Aorta (tissue), 5 donors: ENCODE measurements at regions not wholly inside any gene's neighbourhood (a gene's known extent, or its start where the extent isn't known, plus 50 kb on each side); places are given as distances from the start of the nearest gene placed in this dataset.

Experiments used
- ATAC-seq: fragments of 200-7000 bp; cut with Tn5 transposase; one replicate; pipeline ENCODE4 v1.9.1; 2022; ENCODE audit warnings: moderate library complexity; ENCODE audit not compliant: low FRiP score
- DNase-seq, 2 donors: peaks; one replicate each; pipeline ENCODE4 v3.0.0-alpha.2; 2020
- H3K27ac ChIP-seq, 2 donors: one replicate each; pipeline ENCODE4 v1.5.1; 2013; ENCODE audit warnings: low read length in 2 of 2, mild to moderate bottlenecking in 2 of 2, moderate library complexity in 2 of 2, control low read depth in 1 of 2, inconsistent platforms in 1 of 2, low read depth in 1 of 2
- H3K27me3 ChIP-seq, 2 donors: one replicate each; pipeline ENCODE4 v1.6.1; 2013; ENCODE audit warnings: control low read depth in 1 of 2, low read length in 1 of 2, mild to moderate bottlenecking in 1 of 2, moderate library complexity in 1 of 2; ENCODE audit not compliant: insufficient read depth in 2 of 2, control insufficient read depth in 1 of 2
- H3K36me3 ChIP-seq, 2 donors: one replicate each; pipeline ENCODE4 v1.6.1; 2013; ENCODE audit warnings: control low read depth in 1 of 2, low read length in 1 of 2, mild to moderate bottlenecking in 1 of 2; ENCODE audit not compliant: insufficient read depth in 2 of 2, control insufficient read depth in 1 of 2
- H3K4me1 ChIP-seq, 2 donors: one replicate each; pipeline ENCODE4 v1.6.1; 2013; ENCODE audit warnings: low read length in 2 of 2, control low read depth in 1 of 2, mild to moderate bottlenecking in 1 of 2, moderate library complexity in 1 of 2; ENCODE audit not compliant: insufficient read depth in 2 of 2, control insufficient read depth in 1 of 2
- H3K4me3 ChIP-seq, 2 donors: one replicate each; pipeline ENCODE4 v1.5.1; 2013; ENCODE audit warnings: low read length in 2 of 2, control low read depth in 1 of 2, mild to moderate bottlenecking in 1 of 2
- H3K9me3 ChIP-seq: one replicate; pipeline ENCODE4 v1.6.1; 2013; ENCODE audit warnings: mild to moderate bottlenecking, low read length; ENCODE audit not compliant: control insufficient read depth
- WGBS, 2 donors: extraction: QIAGEN DNeasy Blood & Tissue Kit; methylation state at CpG; one replicate each; pipeline ENCODE4 v1.1.7; 2013; 5-methylcytosine and 5-hydroxymethylcytosine counted together
- intact Hi-C, 2 donors: fragments of 100-400 bp; cut with DNase I; formaldehyde crosslinking; loops; one replicate each; pipeline versions ENCODE4 v1.14.2 to v1.15.0; 2022
- donor health status: healthy with polysubstance abuse.
- donor health status: Bipolar disorder and iron deficiency.
- donor health status: DM: no; HTN: no; CAD: no.
- donor health status: DM: no; HTN: no; CAD: no.
- donor health status: DM: yes; HTN: yes; CAD: no.

- H3K27ac ChIP-seq = no peak overlapping the region
- DNase-seq (no peak), ATAC-seq (no peak)
- H3K4me1 ChIP-seq = no peaks in the 10 kb centered on the region
- no peaks in the 10 kb centered on the region for H3K36me3 ChIP-seq
- no peak overlapping the region for H3K4me3 ChIP-seq
- no peaks in the 10 kb centered on the region for H3K9me3 ChIP-seq
- WGBS, 2 donors = 89 to 96% methylated on average over 8 of the region's 8 CpGs
- no peaks in the 10 kb centered on the region for H3K27me3 ChIP-seq
- intact Hi-C loops = no loop called here
Observed at GRCh38 chrX:39580043-39580442, 517.7 kb downstream of the BCOR start.

GRCh38 chrX:39581411-39581810 lies 516.3 kb downstream of the BCOR start:
- H3K27ac ChIP-seq = no peak overlapping the region
- H3K27me3 ChIP-seq = peaks cover 0 to 2% of the 10 kb centered on the region in 2 donors
- H3K9me3 ChIP-seq = no peaks in the 10 kb centered on the region
- WGBS, 2 donors = 74 to 95% methylated on average over 3 of the region's 3 CpGs
- no peak overlapping the region for H3K4me3 ChIP-seq
- intact Hi-C loops = no loop called here
- ATAC-seq (no peak), DNase-seq (no peak)
- no peaks in the 10 kb centered on the region for H3K4me1 ChIP-seq
- no peaks in the 10 kb centered on the region for H3K36me3 ChIP-seq

- no peak for DNase-seq
- no peak for ATAC-seq
- Histone ChIP-seq H3K36me3 (no peaks in the 10 kb centered on the region), H3K4me1 (no peaks in the 10 kb centered on the region), H3K27ac (no peak overlapping the region), H3K9me3 (no peaks in the 10 kb centered on the region), H3K27me3 (peaks cover 0 to 2% of the 10 kb centered on the region in 2 donors), H3K4me3 (no peak overlapping the region)
- WGBS, 2 donors = 55 to 62% methylated on average over 3 of the region's 3 CpGs
- intact Hi-C loops = no loop called here
Observed at GRCh38 chrX:39582091-39582490, 515.7 kb downstream of the BCOR start.

GRCh38 chrX:39582976-39583375 lies 514.8 kb downstream of the BCOR start:
- Histone ChIP-seq H3K27me3 (peaks cover 0 to 2% of the 10 kb centered on the region in 2 donors), H3K27ac (no peak overlapping the region), H3K36me3 (no peaks in the 10 kb centered on the region), H3K9me3 (no peaks in the 10 kb centered on the region), H3K4me3 (no peak overlapping the region), H3K4me1 (no peaks in the 10 kb centered on the region)
- DNase-seq (no peak), ATAC-seq (no peak)
- 62 to 94% methylated on average over 4 of the region's 4 CpGs for WGBS, 2 donors
- intact Hi-C loops = no loop called here

GRCh38 chrX:39585808-39586207 lies 511.9 kb downstream of the BCOR start:
- WGBS, 2 donors = 67 to 87% methylated on average over 3 of the region's 3 CpGs
- ATAC-seq = no peak
- no peak for DNase-seq

GRCh38 chrX:39586359-39586758 lies 511.4 kb downstream of the BCOR start:
- WGBS, 2 donors = 77 to 92% methylated on average over 4 of the region's 4 CpGs
- no peaks in the 10 kb centered on the region for H3K36me3 ChIP-seq
- intact Hi-C loops = no loop called here
- ATAC-seq (no peak), DNase-seq (no peak)
- no peaks in the 10 kb centered on the region for H3K4me1 ChIP-seq
- no peaks in the 10 kb centered on the region for H3K9me3 ChIP-seq
- no peak overlapping the region for H3K4me3 ChIP-seq
- H3K27ac ChIP-seq = no peak overlapping the region
- peaks cover 0 to 2% of the 10 kb centered on the region in 2 donors for H3K27me3 ChIP-seq

More at GRCh38 chrX:39585808-39586207, 511.9 kb downstream of the BCOR start:
- Histone ChIP-seq H3K27ac (no peak overlapping the region), H3K27me3 (peaks cover 0 to 2% of the 10 kb centered on the region in 2 donors), H3K9me3 (no peaks in the 10 kb centered on the region), H3K36me3 (no peaks in the 10 kb centered on the region), H3K4me1 (no peaks in the 10 kb centered on the region), H3K4me3 (no peak overlapping the region)
- intact Hi-C loops = no loop called here

- 85 to 86% methylated on average over 3 of the region's 3 CpGs for WGBS, 2 donors
- intact Hi-C loops = no loop called here
- no peak for ATAC-seq
Observed at GRCh38 chrX:39591099-39591498, 506.7 kb downstream of the BCOR start.

GRCh38 chrX:39592776-39593175 lies 505.0 kb downstream of the BCOR start:
- H3K27me3 ChIP-seq = no peaks in the 10 kb centered on the region
- H3K4me1 ChIP-seq = no peaks in the 10 kb centered on the region
- intact Hi-C loops = no loop called here
- no peaks in the 10 kb centered on the region for H3K9me3 ChIP-seq
- H3K27ac ChIP-seq = no peak overlapping the region
- DNase-seq (no peak), ATAC-seq (no peak)
- no peak overlapping the region for H3K4me3 ChIP-seq
- no peaks in the 10 kb centered on the region for H3K36me3 ChIP-seq

More at GRCh38 chrX:39591099-39591498, 506.7 kb downstream of the BCOR start:
- Histone ChIP-seq H3K36me3 (no peaks in the 10 kb centered on the region), H3K27ac (no peak overlapping the region), H3K4me3 (no peak overlapping the region), H3K27me3 (no peaks in the 10 kb centered on the region), H3K4me1 (no peaks in the 10 kb centered on the region), H3K9me3 (no peaks in the 10 kb centered on the region)
- no peak for DNase-seq

- intact Hi-C loops = no loop called here
Observed at GRCh38 chrX:39595977-39596376, 501.8 kb downstream of the BCOR start.

More at GRCh38 chrX:39595977-39596376, 501.8 kb downstream of the BCOR start:
- H3K4me1 ChIP-seq = no peaks in the 10 kb centered on the region
- no peak for DNase-seq
- H3K9me3 ChIP-seq = no peaks in the 10 kb centered on the region
- ATAC-seq = no peak
- no peak overlapping the region for H3K4me3 ChIP-seq
- WGBS, 2 donors = 54 to 83% methylated on average over 1 of the region's 1 CpG
- no peaks in the 10 kb centered on the region for H3K36me3 ChIP-seq
- no peak overlapping the region for H3K27ac ChIP-seq
- H3K27me3 ChIP-seq = no peaks in the 10 kb centered on the region
